ENCODE measurements at regions not wholly inside any gene's neighbourhood (a gene's known extent, or its start where the extent isn't known, plus 50 kb on each side); places are given as distances from the start of the nearest gene placed in this dataset.

DNA sequence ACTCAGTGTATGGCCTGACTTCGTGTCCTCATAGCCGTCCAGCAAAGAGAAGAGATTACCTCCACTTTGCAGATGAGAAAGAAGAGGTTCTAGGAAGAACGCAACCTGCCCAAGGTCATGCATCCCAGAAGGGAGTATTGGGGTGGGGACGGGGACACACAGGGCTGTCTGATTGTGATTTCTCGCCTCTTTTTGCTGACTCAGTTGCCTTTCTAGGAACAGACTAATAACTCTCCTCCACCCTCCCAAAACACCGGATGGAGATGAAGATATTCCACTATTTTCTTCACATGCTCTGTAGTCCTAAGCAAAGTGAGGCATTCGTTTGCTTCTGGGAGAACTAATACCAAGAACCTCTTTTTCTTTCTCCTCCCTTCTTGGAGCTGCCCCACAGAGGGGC is 529.3 kb downstream of the MIAT start:
- no peak for DNase-seq
- Histone ChIP-seq H3K4me3 (no peak overlapping the region), H3K4me1 (ENCODE audit: low read depth) (no peaks in the 10 kb centered on the region), H3K36me3 (ENCODE audit: low read depth) (no peaks in the 10 kb centered on the region), H3K9me3 (no peaks in the 10 kb centered on the region)
- no peak for ATAC-seq
- intact Hi-C loops (cut with DNase I, micrococcal nuclease): no loop called here
- TF ChIP-seq, protein P1, sequence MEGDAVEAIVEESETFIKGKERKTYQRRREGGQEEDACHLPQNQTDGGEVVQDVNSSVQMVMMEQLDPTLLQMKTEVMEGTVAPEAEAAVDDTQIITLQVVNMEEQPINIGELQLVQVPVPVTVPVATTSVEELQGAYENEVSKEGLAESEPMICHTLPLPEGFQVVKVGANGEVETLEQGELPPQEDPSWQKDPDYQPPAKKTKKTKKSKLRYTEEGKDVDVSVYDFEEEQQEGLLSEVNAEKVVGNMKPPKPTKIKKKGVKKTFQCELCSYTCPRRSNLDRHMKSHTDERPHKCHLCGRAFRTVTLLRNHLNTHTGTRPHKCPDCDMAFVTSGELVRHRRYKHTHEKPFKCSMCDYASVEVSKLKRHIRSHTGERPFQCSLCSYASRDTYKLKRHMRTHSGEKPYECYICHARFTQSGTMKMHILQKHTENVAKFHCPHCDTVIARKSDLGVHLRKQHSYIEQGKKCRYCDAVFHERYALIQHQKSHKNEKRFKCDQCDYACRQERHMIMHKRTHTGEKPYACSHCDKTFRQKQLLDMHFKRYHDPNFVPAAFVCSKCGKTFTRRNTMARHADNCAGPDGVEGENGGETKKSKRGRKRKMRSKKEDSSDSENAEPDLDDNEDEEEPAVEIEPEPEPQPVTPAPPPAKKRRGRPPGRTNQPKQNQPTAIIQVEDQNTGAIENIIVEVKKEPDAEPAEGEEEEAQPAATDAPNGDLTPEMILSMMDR (IDR thresholded peaks at IDR 0.05): no peak

- TF ChIP-seq, protein P1 (IDR thresholded peaks at IDR 0.05): no peak
- no peak overlapping the region for H3K4me3 ChIP-seq
- no peaks in the 10 kb centered on the region for H3K36me3 ChIP-seq (ENCODE audit: low read depth)
- H3K4me1 ChIP-seq (ENCODE audit: low read depth): no peaks in the 10 kb centered on the region
- H3K9me3 ChIP-seq: no peaks in the 10 kb centered on the region
- intact Hi-C loops (cut with DNase I, micrococcal nuclease): no loop called here
- ATAC-seq: no peak
- DNase-seq: no peak
These were observed 534.9 kb downstream of the MIAT start for GRCh38 chr22:27192135-27192829.

DNA sequence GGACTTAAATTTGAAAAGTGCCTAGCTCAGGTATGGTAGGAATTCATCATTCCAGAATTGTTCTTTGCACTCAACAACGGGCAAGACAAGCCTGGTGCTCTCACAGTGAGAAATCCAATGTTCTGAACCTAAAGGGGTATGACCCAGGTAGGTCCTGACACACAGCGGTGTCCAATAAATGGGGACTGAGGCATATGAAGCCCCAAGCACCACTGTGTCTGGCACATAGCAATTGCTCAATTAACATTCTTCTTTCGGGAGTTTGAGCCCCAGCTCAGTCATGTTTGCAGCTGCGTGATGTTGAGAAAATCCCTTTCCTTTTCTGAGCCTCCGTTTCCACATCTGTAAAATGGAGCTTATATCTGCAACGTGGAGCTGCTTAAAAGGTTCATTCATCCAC is 535.8 kb downstream of the MIAT start:
- no peaks in the 10 kb centered on the region for H3K9me3 ChIP-seq
- no peak for DNase-seq
- TF ChIP-seq, protein P1 (IDR thresholded peaks at IDR 0.05): no peak
- H3K4me1 ChIP-seq (ENCODE audit: low read depth): no peaks in the 10 kb centered on the region
- no peaks in the 10 kb centered on the region for H3K36me3 ChIP-seq (ENCODE audit: low read depth)
- ATAC-seq: no peak
- H3K4me3 ChIP-seq: no peak overlapping the region
- intact Hi-C loops (cut with DNase I, micrococcal nuclease): no loop called here

DNA sequence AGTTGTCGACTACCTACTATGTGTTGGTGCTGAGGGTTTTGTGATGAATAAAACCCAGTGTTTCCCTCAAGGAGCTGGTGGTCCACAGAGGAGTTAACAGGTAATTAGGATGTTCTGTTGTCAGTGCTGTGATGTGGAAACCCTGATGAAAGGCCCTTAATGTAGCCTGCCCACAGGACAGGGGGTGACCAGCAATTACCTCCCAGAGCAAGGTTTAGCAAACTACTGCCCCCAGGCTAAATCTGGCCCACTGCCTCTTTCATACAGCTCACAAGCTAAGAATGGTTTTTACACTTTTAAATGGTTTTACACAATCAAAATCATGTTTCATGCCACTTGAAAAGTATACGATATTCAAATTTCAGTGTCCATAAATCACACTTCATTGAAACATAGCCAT is 536.2 kb downstream of the MIAT start:
- ATAC-seq: no peak
- no peaks in the 10 kb centered on the region for H3K9me3 ChIP-seq
- H3K4me1 ChIP-seq (ENCODE audit: low read depth): no peaks in the 10 kb centered on the region
- TF ChIP-seq, protein P1 (IDR thresholded peaks at IDR 0.05): no peak
- H3K36me3 ChIP-seq (ENCODE audit: low read depth): no peaks in the 10 kb centered on the region
- DNase-seq: no peak
- intact Hi-C loops (cut with DNase I, micrococcal nuclease): no loop called here
- no peak overlapping the region for H3K4me3 ChIP-seq

DNA sequence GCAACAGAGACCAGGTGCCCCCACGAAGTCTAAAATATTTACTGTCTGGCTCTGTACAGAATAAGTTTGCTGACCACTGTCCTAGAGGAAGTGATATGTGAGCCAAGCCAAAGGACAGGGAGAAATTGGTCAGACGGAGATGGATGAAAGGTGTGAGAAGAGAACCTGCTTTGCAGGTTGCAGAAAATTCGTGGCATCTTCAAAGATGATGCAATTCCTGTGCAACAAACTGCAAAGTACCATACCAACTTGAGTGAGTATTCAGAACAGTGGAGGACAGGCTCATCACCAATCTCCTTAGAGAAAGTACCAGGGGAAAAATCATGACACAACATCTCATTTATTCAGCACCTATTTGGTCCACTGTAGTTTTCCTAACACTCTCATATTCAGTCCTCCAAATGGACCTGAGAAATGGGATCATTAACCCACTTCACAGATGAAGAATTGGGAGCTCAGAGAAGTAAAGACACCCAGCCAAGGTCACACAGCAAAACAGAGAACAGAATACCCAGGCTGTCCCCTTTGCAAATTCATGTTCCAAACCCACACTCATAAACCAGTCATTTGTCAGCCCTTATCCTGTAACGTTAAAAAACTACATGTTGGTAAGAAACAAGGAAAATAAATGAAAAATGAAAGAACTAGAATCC is 536.8 kb downstream of the MIAT start:
- ATAC-seq (no peak), DNase-seq (no peak)
- Histone ChIP-seq H3K9me3 (no peaks in the 10 kb centered on the region), H3K4me3 (no peak overlapping the region), H3K4me1 (ENCODE audit: low read depth) (no peaks in the 10 kb centered on the region), H3K36me3 (ENCODE audit: low read depth) (no peaks in the 10 kb centered on the region)
- TF ChIP-seq, protein P1 (IDR thresholded peaks at IDR 0.05): no peak
- intact Hi-C loops (cut with DNase I, micrococcal nuclease): no loop called here
